ENCODE measurements at regions not wholly inside any gene's neighbourhood (a gene's known extent, or its start where the extent isn't known, plus 50 kb on each side); places are given as distances from the start of the nearest gene placed in this dataset.
"Not testable (repeated sequence)": the region's sequence is repeated elsewhere in the genome, so short reads cannot be mapped to it uniquely, and the experiment has no call there.

DNA sequence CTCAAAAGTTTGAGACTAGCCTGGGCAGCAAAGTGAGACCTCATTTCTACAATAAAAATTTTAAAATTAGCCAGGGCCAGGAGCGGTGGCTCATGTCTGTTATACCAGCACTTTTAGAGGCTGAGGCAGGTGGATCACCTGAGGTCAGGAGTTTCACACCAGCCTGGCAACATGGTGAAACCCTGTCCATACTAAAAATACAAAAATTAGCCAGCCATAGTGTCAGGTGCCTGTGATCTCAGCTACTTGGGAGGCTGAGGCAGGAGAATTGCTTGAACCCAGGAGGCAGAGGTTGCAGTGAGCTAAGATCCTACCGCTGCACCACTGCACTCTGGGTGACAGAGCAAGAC is 85.1 kb upstream of the MAP4 start:
- DNase-seq (ENCODE audit: low spot score): not testable (repeated sequence)

DNA sequence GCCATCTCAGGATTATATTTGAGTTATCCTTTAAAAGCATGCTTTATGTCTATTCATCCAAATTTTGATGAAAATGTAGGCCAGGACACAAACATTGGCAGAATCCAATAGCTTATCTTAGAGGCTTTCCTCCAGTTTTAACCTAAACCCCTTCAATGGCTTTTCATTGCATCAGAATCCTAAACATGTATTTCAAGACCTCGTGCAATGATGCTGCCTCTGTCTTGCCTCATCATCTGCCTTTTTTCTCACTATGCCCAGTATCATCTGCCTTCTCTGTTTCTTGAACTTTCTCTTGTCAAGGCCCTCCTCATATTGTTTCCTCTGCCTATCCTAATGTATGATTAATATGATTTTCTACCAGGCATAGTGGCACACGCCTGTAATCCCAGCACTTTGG is 76.1 kb upstream of the MAP4 start:
- no peak for DNase-seq (ENCODE audit: low spot score)

DNA sequence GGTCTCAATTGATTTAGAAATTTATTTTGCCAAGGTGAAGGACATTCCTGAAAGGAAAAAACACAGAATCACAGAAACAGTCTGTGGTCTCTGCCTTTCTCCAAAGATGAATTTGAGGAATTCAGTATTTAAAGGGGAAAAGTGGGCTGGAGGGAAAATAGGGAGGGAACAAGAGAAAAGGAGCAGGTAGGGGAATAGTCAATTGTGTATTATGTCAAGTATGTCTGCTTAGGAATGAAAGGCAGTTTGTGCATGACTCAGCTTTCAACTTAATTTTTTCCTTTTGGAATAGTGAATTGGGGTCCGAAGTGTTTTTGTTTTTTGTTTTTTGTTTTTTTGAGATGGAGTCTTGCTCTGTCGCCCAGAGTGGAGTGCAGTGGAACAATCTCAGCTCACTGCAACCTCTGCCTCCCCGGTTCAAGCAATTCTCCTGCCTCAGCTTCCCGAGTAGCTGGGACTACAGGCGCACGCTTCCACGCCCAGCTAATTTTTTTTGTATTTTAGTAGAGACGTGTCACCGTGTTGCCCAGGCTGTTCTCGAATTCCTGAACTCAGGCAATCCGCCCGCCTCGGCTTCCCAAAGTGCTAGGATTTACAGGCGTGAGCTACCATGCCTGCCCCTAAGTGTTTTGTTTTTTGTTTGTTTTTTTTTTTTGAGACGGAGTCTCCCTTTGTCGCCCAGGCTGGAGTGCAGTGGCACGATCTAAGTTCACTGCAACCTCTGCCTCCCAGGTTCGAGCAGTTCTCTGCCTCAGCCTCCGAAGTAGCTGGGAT is 74.1 kb upstream of the MAP4 start:
- DNase-seq (ENCODE audit: low spot score): no peak

DNA sequence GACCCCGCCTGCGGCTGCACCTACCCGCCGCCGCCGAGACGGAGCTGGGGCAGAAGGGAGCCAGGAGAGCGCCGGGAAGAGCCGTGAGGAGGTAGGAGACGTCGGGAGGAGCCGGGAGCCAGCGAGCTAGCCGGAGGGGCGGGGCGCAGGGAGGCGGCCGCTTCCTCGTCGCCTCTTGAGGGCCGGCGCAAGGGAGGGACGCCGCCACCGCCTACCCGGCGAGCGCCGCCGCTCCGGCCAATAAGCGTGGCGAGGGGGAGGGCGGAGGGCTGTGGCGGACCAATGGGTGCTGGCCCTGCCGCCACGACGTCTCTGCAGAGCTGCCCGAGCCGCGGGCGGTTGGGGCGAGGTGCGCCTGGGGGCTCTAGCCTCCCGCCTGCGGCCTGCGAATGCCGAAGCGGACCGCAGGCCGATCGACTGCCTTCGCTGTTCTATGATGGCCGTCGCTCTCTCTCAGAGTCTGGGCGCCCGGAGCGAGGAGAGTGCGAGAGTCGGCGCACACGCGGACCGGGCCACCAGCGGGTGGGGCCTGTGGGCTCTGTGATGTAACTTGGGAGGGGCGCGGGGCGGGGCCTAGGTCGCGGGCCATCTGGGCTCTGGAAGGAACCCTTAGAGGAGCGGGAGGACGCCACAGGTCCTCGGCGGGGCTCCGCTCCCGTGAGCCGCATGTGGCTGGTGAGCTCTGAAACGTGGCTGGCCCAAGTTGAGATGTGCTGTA is 72.7 kb upstream of the MAP4 start:
- DNase-seq (ENCODE audit: low spot score): peak; percentile 97

DNA sequence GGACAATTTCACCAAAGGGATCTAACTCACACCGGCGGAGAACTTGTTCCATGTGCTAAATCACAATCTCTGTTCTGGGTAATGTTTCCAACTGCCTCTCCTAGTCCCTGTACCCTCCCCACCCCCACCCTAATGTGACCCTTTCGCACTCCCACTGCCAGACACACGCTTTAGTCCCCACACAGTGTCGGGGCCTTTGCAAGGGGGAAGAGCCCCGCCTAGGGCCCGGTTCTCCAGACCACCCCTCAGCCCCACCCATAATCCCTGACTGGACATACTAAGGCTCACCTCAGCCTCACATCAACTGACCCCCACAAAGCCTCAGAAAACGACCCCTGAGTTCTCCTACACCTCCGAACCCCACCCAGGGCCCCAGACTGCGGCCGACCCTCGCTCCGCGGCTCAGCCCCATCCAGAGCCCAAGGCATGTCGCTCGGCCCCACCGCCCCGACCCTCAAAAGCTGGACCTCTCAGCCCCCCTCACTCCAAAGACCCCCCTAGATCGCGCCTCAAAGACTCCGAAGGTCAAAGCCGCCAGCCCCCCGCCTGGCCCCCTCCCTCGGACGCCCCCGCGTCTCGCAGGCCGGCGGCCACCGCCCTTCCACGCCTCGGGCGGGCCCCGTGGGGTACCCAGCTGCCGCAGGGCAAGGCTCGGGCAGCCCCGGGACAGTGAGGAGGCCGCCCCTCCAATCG is 72.0 kb upstream of the MAP4 start:
- DNase-seq (ENCODE audit: low spot score): peak; percentile 62

DNA sequence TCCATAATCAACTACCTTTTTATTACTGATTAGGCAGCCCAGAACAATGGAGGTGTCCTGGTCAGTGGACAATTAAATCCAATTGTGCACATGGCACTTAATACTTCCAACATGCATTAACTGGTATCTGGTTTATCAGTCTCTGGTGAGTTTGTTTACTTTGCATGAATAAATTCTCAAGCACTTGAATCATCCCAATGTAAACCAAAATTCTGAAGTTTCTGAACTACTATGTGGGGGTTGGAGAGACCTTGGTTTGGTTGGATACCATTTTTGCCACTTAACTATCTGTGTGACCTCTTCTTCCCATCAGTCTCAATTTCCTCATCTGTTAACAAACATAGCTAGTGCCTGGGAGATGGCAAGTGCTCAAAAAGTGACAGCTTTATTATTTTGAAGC is 70.5 kb upstream of the MAP4 start:
- DNase-seq (ENCODE audit: low spot score): no peak

DNA sequence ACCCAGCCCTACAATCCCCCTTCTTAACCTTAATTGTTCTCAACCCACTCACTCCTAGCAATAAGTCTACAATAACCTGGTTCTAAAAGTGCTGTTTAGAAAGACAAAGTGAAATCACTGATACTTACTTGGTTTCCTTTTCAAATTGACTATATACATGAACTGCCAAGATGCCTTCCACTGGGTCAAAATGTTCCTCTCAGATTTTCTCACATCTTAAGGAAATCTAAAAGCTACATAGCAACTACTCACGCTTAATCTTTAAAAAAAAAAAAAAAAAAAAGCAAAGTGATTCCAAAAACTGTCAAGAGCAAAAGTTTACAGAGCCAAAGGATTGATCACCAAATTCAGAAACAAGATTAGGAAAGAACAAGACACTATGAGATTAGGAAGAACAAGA is 68.7 kb upstream of the MAP4 start:
- no peak for DNase-seq (ENCODE audit: low spot score)

DNA sequence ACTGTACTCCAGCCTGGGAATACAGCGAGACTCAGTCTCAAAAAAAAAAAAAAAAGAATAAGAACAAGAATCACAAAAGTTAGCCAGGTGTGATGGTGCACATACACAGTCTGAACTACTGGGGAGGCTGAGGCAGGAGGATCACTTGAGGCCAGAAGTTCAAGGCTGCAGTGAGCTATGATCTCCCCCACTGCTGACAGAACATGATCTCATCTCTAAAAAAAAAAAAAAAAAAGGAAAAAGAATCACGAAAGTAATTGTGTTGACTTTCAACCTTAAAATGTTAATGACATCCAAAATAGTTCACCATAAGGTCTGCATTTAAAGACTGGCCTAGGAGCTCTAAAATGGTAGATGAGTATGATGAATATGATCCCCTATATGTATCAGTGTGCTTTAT is 68.0 kb upstream of the MAP4 start:
- DNase-seq (ENCODE audit: low spot score): no peak

DNA sequence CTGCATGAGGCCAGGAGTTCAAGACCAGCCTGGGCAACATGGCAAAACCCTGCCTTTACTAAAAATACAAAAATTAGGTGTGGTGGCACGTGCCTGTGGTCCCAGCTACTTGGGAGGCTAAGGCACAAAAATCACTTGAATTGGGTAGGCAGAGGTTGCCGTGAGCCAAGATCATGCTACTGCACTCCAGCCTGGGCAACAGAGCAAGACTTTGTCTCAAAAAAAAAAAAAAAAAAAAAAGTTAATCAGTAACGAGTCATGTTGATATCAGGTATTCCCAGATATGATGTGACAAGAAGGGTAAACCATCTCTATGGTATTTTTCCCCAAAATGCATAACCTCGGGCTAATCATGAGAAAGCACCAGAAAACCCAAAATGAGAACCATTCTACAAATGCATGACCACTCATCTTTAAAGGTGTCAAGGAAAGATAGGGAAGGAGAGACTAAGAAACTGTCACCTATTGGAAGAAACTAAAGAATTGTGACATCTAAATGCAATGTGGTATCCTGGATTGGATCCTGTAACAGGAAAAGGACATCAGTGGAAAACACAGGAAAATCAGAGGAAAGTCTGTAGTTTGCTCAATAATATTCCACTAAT is 66.5 kb upstream of the MAP4 start:
- DNase-seq (ENCODE audit: low spot score): no peak

DNA sequence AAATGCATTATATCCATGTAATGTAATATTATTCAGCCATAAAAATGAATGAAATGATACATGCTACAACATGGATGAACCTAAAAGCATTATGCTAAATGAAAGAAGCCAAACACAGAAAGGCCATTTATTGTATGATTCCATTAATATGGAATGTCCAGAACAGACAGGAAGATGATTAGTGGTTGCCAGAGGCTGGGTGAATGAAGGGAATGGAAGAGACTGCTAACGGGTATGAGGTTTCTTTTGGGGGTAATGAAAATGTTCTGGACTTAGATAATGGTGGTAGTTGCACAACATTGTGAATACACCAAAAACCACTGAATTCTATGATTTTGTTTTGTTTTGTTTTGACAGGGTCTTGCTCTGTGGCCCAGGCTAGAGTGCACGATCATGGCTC is 61.6 kb upstream of the MAP4 start:
- DNase-seq (ENCODE audit: low spot score): no peak

DNA sequence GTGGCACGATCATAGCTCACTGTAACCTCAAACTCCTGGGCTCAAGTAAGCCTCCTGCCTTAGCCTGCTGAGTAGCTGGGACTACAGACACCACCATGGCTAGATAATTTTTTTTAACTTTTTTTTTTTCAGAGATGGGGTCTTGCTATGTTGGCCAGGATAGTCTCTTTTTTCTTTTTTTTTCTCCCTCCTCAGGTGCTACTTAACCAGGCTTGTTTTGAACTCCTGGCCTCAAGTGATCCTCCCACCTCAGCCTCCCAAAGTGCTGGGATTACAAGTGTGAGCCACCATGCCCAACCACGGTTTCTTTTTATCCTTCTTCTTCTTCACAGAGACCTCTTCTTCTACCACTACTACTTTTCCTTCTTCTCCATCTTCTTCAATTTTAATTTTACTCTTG is 53.8 kb upstream of the MAP4 start:
- no peak for DNase-seq (ENCODE audit: low spot score)

DNA sequence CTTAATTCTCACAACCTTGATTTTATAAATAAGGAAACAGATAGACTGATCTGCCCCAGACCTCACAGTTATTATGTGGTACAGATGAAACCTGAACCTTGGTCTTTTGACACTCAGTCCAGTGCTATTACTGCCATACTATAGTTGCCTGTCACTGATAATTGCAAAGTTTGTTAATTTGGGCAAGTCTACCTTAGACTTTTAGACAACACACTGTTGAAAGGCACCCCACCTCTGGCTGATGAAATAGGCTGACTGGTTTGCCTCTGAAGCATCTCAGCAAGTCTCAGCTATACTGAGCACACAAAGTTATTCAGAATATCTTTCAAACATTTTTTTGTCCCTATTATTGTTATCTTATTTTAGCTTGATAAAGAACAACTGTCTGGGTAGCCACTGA is 53.1 kb upstream of the MAP4 start:
- no peak for DNase-seq (ENCODE audit: low spot score)

DNA sequence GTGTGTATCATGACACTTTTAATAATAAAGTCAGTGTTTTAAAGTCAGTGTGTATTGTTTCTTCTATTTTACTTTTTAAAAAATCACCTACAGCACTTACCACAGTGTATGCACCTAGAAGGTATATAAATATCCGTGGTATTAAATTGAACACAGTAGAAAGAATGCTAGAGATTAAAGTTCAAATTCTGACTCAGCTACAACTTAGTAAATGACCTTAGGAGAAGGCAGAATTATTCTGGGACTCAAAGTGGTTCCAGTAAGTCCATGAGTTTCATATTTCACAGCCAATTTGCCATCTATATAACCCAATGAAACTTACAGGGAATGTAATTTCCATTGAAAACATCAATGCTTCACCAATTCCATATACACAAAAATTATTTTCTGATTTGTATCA is 52.7 kb upstream of the MAP4 start:
- DNase-seq (ENCODE audit: low spot score): no peak

DNA sequence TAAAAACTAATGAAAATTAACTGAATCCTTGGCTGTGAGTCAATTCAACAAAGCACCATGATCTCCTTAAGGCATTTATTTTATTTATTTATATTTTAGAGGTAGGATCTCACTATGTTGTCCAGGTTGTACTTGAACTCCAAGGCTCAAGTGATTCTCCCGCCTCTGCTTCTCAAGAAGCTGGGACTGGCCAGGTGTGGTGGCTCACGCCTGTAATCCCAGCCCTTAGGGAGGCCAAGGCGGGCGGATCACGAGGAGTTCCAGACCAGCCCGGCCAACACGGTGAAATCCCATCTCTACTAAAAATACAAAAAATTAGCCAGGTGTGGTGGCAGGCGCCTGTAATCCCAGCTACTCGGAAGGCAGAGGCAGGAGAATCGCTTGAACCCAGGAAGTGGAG is 52.1 kb upstream of the MAP4 start:
- DNase-seq (ENCODE audit: low spot score): not testable (repeated sequence)

DNA sequence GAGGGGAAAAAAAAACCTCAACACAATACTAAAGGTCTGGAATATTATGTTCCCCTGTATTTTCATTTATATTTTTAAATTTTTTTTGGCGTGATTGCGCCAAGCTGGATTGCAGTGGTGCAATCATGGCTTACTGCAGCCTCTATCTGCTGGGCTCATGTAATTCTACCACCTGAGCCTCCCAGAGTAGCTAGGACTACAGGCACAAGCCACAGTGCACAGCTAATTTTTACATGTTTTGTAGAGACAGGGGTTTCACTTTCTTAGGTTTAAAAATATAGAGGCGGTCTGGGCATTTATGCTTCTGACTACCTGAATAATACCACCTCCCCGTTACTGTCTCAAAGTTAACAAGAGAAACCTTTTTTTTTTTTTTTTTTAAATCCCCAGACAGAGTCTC is 51.1 kb upstream of the MAP4 start:
- no peak for DNase-seq (ENCODE audit: low spot score)
